MM.1S (cell line): ENCODE measurements at regions not wholly inside any gene's neighbourhood (a gene's known extent, or its start where the extent isn't known, plus 50 kb on each side); places are given as distances from the start of the nearest gene placed in this dataset.

Source experiments
- CTCF ChIP-seq: fragments of 300-600 bp; sonication (generic); IDR thresholded peaks from 2 replicates; pipeline ENCODE4 v1.5.1; 2016; ENCODE audit warnings: antibody characterized with exemption, low read length, mixed read lengths
- EZH2 ChIP-seq: fragments of 300-600 bp; sonication (generic); optimal IDR thresholded peaks from 2 replicates; pipeline ENCODE3; 2017; ENCODE audit warnings: low read depth, mild to moderate bottlenecking, antibody characterized with exemption, low read length, mixed read lengths
- EZH2phosphoT487 ChIP-seq: fragments of 300-600 bp; sonication (generic); IDR thresholded peaks from 2 replicates; pipeline ENCODE4 v1.6.1; 2018; ENCODE audit warnings: antibody characterized with exemption, low read length

- TF ChIP-seq CTCF (no peak), EZH2 (no peak), EZH2phosphoT487 (no peak)
These were observed 81.9 kb upstream of the E2F3 start for GRCh38 chr6:20319520-20320357.
